ENCODE measurements at regions not wholly inside any gene's neighbourhood (a gene's known extent, or its start where the extent isn't known, plus 50 kb on each side); places are given as distances from the start of the nearest gene placed in this dataset.

DNA sequence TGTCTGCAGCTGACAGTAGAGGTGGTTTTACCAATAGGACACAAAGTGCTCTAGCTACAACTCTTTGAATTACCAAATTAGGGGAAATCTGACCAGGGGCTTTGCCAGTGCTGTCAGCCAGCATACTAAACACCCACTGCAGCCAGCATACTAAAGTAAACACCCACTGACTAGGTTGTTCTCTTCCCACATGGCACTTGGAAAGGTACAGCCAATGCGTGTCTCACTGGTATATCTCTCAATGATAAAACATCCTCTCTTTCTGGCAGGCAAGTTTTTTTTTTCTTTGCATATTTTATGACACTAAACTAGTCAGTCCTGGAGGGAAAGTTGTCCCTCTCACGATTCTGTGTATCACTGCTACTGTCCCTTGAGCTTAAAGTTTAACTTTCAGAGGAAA, 216.1 kb downstream of the TLE1 start:
- no peaks in the 10 kb centered on the region for H3K4me1 ChIP-seq (ENCODE audit: insufficient read depth, poor library complexity, severe bottlenecking)
- no peaks in the 10 kb centered on the region for H3K9me3 ChIP-seq (ENCODE audit: severe bottlenecking)
- H3K36me3 ChIP-seq (ENCODE audit: low read depth) = no peaks in the 10 kb centered on the region
- ATAC-seq (ENCODE audit: low read depth) = no peak
- H3K4me3 ChIP-seq (ENCODE audit: severe bottlenecking) = no peak overlapping the region
- no peak overlapping the region for H3K27ac ChIP-seq (ENCODE audit: poor library complexity, severe bottlenecking)
- H3K27me3 ChIP-seq (ENCODE audit: insufficient read depth, poor library complexity, severe bottlenecking) = no peaks in the 10 kb centered on the region
- DNase-seq (ENCODE audit: low spot score) = no peak
- TF ChIP-seq, protein P1, sequence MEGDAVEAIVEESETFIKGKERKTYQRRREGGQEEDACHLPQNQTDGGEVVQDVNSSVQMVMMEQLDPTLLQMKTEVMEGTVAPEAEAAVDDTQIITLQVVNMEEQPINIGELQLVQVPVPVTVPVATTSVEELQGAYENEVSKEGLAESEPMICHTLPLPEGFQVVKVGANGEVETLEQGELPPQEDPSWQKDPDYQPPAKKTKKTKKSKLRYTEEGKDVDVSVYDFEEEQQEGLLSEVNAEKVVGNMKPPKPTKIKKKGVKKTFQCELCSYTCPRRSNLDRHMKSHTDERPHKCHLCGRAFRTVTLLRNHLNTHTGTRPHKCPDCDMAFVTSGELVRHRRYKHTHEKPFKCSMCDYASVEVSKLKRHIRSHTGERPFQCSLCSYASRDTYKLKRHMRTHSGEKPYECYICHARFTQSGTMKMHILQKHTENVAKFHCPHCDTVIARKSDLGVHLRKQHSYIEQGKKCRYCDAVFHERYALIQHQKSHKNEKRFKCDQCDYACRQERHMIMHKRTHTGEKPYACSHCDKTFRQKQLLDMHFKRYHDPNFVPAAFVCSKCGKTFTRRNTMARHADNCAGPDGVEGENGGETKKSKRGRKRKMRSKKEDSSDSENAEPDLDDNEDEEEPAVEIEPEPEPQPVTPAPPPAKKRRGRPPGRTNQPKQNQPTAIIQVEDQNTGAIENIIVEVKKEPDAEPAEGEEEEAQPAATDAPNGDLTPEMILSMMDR (IDR thresholded peaks at IDR 0.05; ENCODE audit: poor library complexity, severe bottlenecking) = no peak

DNA sequence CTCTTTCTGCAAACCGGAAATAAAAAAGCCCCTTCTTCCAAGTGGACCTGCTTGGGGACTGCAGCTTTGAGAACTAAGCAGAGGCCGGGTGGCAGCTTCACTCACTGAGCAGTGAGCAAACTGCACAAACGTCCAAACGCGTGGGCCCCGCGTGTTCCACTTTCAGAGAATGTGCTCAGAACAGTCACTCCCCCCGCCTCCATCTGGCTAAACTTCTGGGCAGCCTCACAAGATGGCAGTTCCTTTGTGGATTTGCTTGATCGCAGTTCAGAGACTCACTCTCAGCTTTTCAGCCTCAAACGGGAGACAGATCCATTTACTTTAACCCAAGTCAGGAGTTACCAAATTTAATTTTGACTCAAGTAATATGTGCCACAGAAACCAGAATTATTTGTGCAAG, 216.6 kb downstream of the TLE1 start:
- Histone ChIP-seq H3K4me3 (ENCODE audit: severe bottlenecking) (no peak overlapping the region), H3K27ac (ENCODE audit: poor library complexity, severe bottlenecking) (no peak overlapping the region), H3K4me1 (ENCODE audit: insufficient read depth, poor library complexity, severe bottlenecking) (no peaks in the 10 kb centered on the region), H3K36me3 (ENCODE audit: low read depth) (no peaks in the 10 kb centered on the region), H3K9me3 (ENCODE audit: severe bottlenecking) (no peaks in the 10 kb centered on the region), H3K27me3 (ENCODE audit: insufficient read depth, poor library complexity, severe bottlenecking) (no peaks in the 10 kb centered on the region)
- ATAC-seq (ENCODE audit: low read depth) = no peak
- TF ChIP-seq, protein P1 (IDR thresholded peaks at IDR 0.05; ENCODE audit: poor library complexity, severe bottlenecking) = no peak
- DNase-seq (ENCODE audit: low spot score) = no peak

DNA sequence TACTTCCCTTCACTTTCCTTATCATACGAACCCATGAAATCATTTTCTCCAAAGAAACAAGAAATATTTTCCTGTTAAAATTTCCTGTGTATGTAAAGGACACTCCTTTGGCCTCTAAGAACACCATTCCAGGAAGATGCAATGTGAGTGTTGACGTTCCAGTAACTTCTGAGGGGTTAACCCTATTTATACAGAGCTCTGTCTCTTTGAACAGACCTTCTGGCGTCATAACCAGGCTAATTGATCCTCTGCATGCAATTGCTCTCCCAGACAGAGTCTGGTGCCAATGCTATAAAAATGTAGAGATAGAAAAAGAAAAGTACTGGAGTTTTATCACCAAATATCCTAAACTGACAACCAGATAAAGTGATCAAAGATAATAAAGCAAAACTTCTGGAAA, 218.5 kb downstream of the TLE1 start:
- no peaks in the 10 kb centered on the region for H3K9me3 ChIP-seq (ENCODE audit: severe bottlenecking)
- H3K27me3 ChIP-seq (ENCODE audit: insufficient read depth, poor library complexity, severe bottlenecking) = no peaks in the 10 kb centered on the region
- TF ChIP-seq, protein P1 (IDR thresholded peaks at IDR 0.05; ENCODE audit: poor library complexity, severe bottlenecking) = no peak
- DNase-seq (ENCODE audit: low spot score) (no peak), ATAC-seq (ENCODE audit: low read depth) (no peak)
- no peaks in the 10 kb centered on the region for H3K4me1 ChIP-seq (ENCODE audit: insufficient read depth, poor library complexity, severe bottlenecking)
- H3K27ac ChIP-seq (ENCODE audit: poor library complexity, severe bottlenecking) = no peak overlapping the region
- no peak overlapping the region for H3K4me3 ChIP-seq (ENCODE audit: severe bottlenecking)
- H3K36me3 ChIP-seq (ENCODE audit: low read depth) = no peaks in the 10 kb centered on the region

- Histone ChIP-seq H3K36me3 (ENCODE audit: low read depth) (no peaks in the 10 kb centered on the region), H3K4me3 (ENCODE audit: severe bottlenecking) (no peak overlapping the region), H3K27me3 (ENCODE audit: insufficient read depth, poor library complexity, severe bottlenecking) (no peaks in the 10 kb centered on the region), H3K9me3 (ENCODE audit: severe bottlenecking) (no peaks in the 10 kb centered on the region), H3K4me1 (ENCODE audit: insufficient read depth, poor library complexity, severe bottlenecking) (no peaks in the 10 kb centered on the region), H3K27ac (ENCODE audit: poor library complexity, severe bottlenecking) (no peak overlapping the region)
- ATAC-seq (ENCODE audit: low read depth) = no peak
- DNase-seq (ENCODE audit: low spot score) = no peak
- TF ChIP-seq, protein P1 (IDR thresholded peaks at IDR 0.05; ENCODE audit: poor library complexity, severe bottlenecking) = no peak
Observed at GRCh38 chr9:81468084-81468595, 221.2 kb downstream of the TLE1 start.

DNA sequence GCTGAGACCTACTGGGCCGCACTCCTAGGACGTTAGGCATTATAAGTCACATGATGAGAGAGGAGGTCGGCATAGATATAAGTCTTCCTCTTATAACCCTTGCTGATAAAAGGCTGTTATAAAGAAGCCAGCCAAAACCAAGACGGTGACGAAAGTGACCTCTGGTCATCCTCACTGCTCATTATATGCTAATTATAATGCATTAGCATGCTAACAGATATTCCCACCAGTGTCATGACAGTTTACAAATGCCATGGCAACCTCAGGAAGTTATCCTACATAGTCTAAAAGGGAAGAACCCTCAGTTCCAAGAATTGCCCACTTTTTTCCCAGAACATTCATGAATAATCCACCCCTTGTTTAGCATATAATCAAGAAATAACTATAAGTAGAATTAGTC, 222.4 kb downstream of the TLE1 start:
- H3K4me3 ChIP-seq (ENCODE audit: severe bottlenecking) = no peak overlapping the region
- H3K36me3 ChIP-seq (ENCODE audit: low read depth) = no peaks in the 10 kb centered on the region
- ATAC-seq (ENCODE audit: low read depth) (no peak), DNase-seq (ENCODE audit: low spot score) (no peak)
- no peak overlapping the region for H3K27ac ChIP-seq (ENCODE audit: poor library complexity, severe bottlenecking)
- H3K9me3 ChIP-seq (ENCODE audit: severe bottlenecking) = no peaks in the 10 kb centered on the region
- TF ChIP-seq, protein P1 (IDR thresholded peaks at IDR 0.05; ENCODE audit: poor library complexity, severe bottlenecking) = no peak
- H3K27me3 ChIP-seq (ENCODE audit: insufficient read depth, poor library complexity, severe bottlenecking) = no peaks in the 10 kb centered on the region
- no peaks in the 10 kb centered on the region for H3K4me1 ChIP-seq (ENCODE audit: insufficient read depth, poor library complexity, severe bottlenecking)

Data from RWPE2 (cell line).